Epithelial cell of prostate (primary cell): ENCODE measurements at regions not wholly inside any gene's neighbourhood (a gene's known extent, or its start where the extent isn't known, plus 50 kb on each side); places are given as distances from the start of the nearest gene placed in this dataset.

Experiments used
- DNase-seq: peaks from one replicate; pipeline ENCODE4 v3.0.0-alpha.2; 2011; ENCODE audit warnings: low read depth, low spot score
- H3K27ac ChIP-seq: fragments of 450-650 bp; 2 replicates; pipeline ENCODE4 v1.5.1; 2017; ENCODE audit warnings: mild to moderate bottlenecking

DNA sequence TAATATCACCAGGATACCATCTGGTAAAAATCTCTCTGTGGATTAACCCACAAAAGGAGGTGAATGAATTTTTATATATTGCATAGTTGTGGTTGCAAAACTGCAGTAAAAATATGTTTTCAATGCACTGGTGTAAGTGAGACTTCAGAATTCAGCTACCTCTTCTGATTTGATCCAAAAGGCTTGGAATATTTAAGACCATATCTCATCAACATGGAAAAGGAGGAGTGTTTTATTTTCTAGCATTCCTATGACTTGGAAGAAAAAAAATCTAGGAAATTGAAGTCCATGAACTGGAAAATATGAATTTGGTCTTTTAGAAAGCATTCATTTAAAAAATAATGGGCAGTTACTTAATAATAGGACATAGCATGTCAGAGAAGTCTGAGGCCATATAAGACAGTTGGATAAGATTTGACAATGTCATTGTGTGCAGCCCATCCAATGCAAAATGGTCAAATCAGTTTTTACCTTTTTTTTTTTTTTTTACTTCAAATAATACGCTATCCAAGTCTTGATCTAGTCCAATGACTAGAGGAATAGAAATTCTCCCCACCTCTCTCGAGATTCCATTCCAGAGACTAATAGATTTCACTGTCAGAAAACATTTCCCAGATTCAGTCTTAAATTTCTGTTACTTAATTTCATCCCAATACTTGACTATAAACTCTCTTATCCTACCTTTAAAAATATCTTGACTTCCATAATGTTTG lies 364.9 kb upstream of the PMFBP1 start:
- no peak for DNase-seq
- H3K27ac ChIP-seq = no peak overlapping the region

DNA sequence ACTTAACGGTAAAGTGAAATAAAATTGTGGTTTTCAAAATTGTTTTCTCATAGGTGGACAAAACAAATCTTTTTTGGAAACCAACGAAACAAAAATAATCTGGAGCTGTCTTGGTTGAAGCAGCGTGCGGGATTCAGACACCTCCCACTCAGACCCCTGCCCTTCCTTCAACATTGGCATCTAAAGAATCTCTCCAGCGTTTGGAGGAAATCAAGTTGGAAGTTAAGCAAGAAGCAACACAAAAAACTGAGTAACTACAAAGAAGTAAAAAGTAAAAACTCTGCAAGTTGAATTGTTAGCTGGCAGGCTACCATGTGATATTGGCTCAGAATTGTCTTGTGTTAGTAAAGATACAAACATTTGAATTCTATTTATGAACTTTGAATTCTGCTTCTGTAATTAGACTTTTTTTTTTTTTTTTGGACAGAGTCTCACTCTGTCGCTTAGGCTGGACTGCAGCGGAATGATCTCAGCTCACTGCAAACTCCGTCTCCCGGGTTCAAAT lies 361.0 kb upstream of the PMFBP1 start:
- H3K27ac ChIP-seq = no peak overlapping the region
- no peak for DNase-seq

GRCh38 chr16:72530434-72530833 lies 358.5 kb upstream of the PMFBP1 start:
- DNase-seq = peak; percentile 18
- H3K27ac ChIP-seq = peak overlapping the region; percentile 58

GRCh38 chr16:72523087-72523486 lies 351.1 kb upstream of the PMFBP1 start:
- DNase-seq = no peak
- H3K27ac ChIP-seq = no peak overlapping the region

DNA sequence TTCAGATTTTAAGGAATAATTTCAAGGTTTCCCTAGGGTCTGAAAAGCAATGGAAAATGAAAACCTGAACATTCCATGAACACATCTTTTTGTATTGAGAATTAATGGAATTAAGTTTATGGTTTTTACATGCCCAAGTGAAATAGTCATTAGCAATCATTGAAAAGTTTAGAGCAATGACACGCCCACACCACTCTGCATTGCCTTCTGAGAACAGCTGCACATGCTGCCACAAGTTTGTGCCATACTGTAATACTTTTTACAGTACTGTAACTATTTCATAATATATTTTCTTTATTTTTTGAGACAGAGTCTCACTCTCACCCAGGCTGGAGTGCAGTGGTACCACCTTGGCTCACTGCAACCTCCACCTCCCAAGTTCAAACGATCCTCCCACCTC lies 345.2 kb upstream of the PMFBP1 start:
- DNase-seq = peak; percentile 12
- H3K27ac ChIP-seq = no peak overlapping the region

- no peak for DNase-seq
- H3K27ac ChIP-seq = no peak overlapping the region
These were observed 339.2 kb upstream of the PMFBP1 start for GRCh38 chr16:72511171-72511570.

DNA sequence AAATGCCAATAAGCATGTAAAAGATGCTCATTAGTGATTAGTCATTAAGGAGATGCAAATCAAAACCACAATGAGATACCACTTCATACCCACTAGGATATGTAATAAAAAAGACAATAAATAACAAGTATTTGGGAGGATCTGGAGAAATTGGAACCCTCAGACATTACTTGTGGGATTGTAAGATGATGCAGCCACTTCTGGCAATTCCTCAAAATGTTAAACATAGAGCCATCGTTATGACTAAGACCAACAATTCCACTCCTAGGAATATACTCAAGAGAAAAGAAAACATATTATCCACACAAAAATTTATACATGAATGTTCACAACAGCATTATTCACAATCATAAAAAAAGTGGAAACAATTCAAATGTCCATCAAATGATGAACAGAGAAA lies 336.2 kb upstream of the PMFBP1 start:
- DNase-seq = no peak
- H3K27ac ChIP-seq = no peak overlapping the region

DNA sequence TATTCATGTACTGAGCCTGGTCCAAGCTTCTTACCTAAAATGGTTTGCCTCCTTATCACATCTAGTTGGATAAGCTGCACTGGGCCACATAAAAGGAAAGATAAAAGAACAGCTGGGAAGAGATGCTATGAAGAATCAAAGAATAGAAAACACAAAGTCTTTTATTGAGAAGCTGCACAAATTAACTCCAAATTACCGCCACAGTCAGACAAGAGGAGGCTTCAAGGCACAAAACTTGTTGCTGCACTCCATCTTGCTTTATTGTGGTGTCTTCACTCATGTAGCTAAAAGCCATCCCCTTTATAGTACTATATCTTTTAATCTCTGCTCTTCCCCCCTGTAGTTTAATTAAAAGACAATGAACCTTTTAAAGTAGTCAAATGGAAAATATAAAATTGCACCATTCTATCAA lies 330.6 kb upstream of the PMFBP1 start:
- no peak for DNase-seq
- no peak overlapping the region for H3K27ac ChIP-seq

GRCh38 chr16:72501739-72502593 lies 330.0 kb upstream of the PMFBP1 start:
- no peak for DNase-seq

DNA sequence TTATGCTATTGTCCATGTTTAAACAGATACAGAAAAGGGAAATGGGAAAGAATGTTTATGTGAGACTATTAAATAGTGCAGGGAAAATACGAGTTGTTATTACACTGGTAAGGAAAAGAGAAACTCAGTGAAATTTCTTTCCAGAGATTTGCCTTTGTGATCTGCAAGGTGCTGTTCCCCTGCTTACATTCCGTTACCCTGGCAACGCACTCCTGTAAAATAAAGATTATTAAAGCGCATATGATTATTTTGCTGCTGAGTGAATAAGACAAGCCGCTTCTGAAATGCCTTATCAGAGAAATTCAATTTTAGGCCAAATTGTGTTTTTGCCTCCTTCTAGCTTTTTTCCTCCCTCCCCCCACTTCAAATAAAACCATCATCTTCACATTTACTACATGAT lies 328.6 kb upstream of the PMFBP1 start:
- DNase-seq = no peak
- H3K27ac ChIP-seq = no peak overlapping the region

More at GRCh38 chr16:72501739-72502593, 330.0 kb upstream of the PMFBP1 start:
- no peak overlapping the region for H3K27ac ChIP-seq

GRCh38 chr16:72493716-72494415 lies 321.9 kb upstream of the PMFBP1 start:
- DNase-seq = no peak
- no peak overlapping the region for H3K27ac ChIP-seq

DNA sequence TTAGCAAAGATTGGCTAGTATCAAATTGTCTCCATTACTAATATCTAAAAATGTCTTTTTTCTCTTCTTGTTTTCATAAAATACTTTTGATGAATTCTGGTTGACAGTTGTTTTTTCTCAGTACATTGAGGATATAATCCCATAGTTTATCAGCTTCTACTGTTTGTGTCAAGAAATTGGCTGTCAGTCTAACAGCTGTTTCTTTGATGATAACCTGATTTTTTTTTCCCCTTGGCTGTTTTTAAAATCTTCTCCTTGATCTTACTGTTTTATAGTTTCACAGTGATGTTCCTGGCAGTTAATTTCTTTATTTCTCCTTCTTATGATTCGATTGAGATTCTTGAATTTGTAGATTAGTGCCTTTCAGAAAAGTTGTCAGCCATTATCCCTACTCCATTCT lies 315.3 kb upstream of the PMFBP1 start:
- no peak overlapping the region for H3K27ac ChIP-seq
- no peak for DNase-seq

DNA sequence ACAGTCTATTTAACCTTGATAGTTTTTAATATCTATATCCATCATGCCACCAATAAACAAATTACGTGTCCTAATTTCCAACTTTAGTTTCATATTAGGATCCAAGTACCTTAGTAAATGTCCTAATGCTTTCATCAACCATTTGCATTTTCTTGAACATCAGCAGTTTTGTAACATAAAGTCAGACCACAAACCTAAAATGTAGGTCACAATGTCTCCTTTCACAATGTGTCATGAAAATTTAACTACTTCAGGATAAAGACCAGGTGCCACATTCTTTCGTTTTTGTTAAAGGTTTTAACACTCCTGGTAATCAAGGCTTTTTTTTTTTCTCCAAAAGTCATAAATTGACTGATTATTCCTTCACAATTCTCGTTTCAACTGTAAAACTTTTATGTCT lies 310.7 kb upstream of the PMFBP1 start:
- no peak overlapping the region for H3K27ac ChIP-seq
- no peak for DNase-seq

GRCh38 chr16:72481419-72481818 lies 309.5 kb upstream of the PMFBP1 start:
- no peak for DNase-seq
- no peak overlapping the region for H3K27ac ChIP-seq

GRCh38 chr16:72480911-72481310 lies 309.0 kb upstream of the PMFBP1 start:
- DNase-seq = no peak
- no peak overlapping the region for H3K27ac ChIP-seq

DNA sequence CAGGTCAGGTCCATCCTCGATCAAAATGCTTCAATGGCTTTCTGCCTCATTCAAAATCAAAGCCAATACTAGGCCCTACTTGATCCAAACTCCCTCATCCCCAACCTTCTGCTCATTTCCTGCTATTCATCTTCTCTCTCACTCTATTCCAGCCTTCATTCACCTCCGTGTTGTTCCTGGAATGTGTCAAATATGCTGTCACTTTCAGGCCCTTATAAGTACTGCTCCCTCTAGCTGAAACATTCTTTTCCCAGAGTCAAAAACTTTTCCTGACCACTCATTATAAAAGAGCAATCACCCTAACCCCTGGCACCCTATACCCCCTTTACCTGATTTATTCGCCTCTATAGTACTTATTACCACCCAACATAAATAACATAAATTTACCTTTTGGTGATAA lies 303.7 kb upstream of the PMFBP1 start:
- no peak for DNase-seq

GRCh38 chr16:72474501-72475123 lies 302.7 kb upstream of the PMFBP1 start:
- peak; percentile 49 for DNase-seq
- H3K27ac ChIP-seq = no peak overlapping the region

More for the DNA sequence above, 303.7 kb upstream of the PMFBP1 start:
- no peak overlapping the region for H3K27ac ChIP-seq

DNA sequence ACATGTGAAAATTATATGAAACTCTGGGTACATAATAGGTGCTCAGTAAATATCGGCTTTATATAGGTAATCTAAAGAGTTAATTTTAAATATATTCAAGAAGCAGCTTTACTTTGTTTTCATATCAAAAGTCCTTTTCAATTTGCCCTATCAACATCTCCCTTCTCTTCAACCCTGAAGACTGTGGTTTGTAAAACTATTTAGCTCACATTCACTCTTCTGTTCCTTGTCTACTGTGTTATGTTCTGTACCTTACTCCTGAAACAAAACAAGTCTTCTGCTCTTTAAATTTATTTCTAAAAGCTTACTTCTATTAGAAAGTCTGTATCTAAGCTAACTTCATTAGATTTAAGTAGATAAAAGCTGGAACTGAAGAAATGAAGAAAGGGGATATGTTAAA lies 301.7 kb upstream of the PMFBP1 start:
- DNase-seq = no peak
- no peak overlapping the region for H3K27ac ChIP-seq

GRCh38 chr16:72471317-72471924 lies 299.5 kb upstream of the PMFBP1 start:
- DNase-seq = no peak
- H3K27ac ChIP-seq = no peak overlapping the region

- DNase-seq = no peak
- no peak overlapping the region for H3K27ac ChIP-seq
These were observed 298.6 kb upstream of the PMFBP1 start for GRCh38 chr16:72470541-72470940.
